Keratinocyte (primary cell): ENCODE measurements at regions not wholly inside any gene's neighbourhood (a gene's known extent, or its start where the extent isn't known, plus 50 kb on each side); places are given as distances from the start of the nearest gene placed in this dataset.

Experiments
- EZH2 ChIP-seq: IDR thresholded peaks from one replicate; pipeline ENCODE4 v1.6.1; 2012; ENCODE audit warnings: inconsistent platforms, mild to moderate bottlenecking, low read length, moderate library complexity
- TF ChIP-seq, protein P1 (sequence below), 3 experiments: IDR thresholded peaks in 1 of 3; conservative IDR thresholded peaks in 1 of 3; optimal IDR thresholded peaks in 1 of 3; 2 replicates in 2 of 3; 3 replicates in 1 of 3; pipeline versions ENCODE3 to v1.5.1; 2011; ENCODE audit warnings: low read length in 3 of 3, mild to moderate bottlenecking in 3 of 3, moderate library complexity in 2 of 3, control low read depth in 1 of 3, inconsistent platforms in 1 of 3; ENCODE audit not compliant: insufficient read depth in 2 of 3; ENCODE audit errors: extremely low read depth in 1 of 3

DNA sequence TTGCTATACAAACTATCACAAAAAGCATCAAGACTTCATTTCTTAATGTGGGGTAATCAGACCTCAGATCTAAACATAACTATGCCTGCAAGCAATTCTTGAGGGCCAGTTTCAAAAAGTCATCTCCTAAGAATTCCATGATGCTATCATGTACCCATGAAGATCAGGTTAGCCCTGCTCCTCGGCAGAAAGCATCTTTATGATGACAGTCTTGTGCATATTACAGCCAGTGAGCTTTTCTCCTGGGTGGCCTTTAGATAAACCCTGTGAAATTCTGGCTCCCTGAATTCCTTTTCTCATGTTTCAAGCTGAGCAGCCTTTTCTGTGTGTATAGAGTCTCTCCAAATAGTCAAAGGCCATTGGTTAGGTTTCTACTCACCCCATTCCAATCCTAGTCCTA, 201.9 kb upstream of the MCTP2 start:
- TF ChIP-seq, protein P1, sequence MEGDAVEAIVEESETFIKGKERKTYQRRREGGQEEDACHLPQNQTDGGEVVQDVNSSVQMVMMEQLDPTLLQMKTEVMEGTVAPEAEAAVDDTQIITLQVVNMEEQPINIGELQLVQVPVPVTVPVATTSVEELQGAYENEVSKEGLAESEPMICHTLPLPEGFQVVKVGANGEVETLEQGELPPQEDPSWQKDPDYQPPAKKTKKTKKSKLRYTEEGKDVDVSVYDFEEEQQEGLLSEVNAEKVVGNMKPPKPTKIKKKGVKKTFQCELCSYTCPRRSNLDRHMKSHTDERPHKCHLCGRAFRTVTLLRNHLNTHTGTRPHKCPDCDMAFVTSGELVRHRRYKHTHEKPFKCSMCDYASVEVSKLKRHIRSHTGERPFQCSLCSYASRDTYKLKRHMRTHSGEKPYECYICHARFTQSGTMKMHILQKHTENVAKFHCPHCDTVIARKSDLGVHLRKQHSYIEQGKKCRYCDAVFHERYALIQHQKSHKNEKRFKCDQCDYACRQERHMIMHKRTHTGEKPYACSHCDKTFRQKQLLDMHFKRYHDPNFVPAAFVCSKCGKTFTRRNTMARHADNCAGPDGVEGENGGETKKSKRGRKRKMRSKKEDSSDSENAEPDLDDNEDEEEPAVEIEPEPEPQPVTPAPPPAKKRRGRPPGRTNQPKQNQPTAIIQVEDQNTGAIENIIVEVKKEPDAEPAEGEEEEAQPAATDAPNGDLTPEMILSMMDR (optimal IDR thresholded peaks at IDR 0.05 in 1 of 3, IDR thresholded peaks at IDR 0.05 in 1 of 3, conservative IDR thresholded peaks at IDR 0.05 in 1 of 3; ENCODE audit: extremely low read depth in 1 of 3, insufficient read depth in 2 of 3, low read length in 3 of 3): no peak
- no peak for TF ChIP-seq EZH2
